Astrocyte (in vitro differentiated cells and primary cell): ENCODE measurements at regions not wholly inside any gene's neighbourhood (a gene's known extent, or its start where the extent isn't known, plus 50 kb on each side); places are given as distances from the start of the nearest gene placed in this dataset.

Experiments
- DNase-seq: peaks from one replicate; pipeline ENCODE4 v3.0.0-alpha.2; 2010; ENCODE audit warnings: low read depth
- FAIRE-seq: peaks from 2 replicates; lab custom pipeline; 2011; peaks lifted over from hg19 to GRCh38; lab: Jason Lieb, UNC
- H2AFZ ChIP-seq: 2 replicates; pipeline ENCODE4 v1.6.0; 2012; ENCODE audit warnings: low read depth, low read length, inconsistent platforms
- H3K27ac ChIP-seq: 2 replicates; pipeline ENCODE4 v1.5.1; 2011; ENCODE audit warnings: low read depth, low read length, inconsistent platforms
- H3K27me3 ChIP-seq: 2 replicates; pipeline ENCODE4 v1.6.0; 2011; ENCODE audit warnings: low read length, inconsistent platforms; ENCODE audit not compliant: insufficient read depth
- H3K36me3 ChIP-seq: 2 replicates; pipeline ENCODE4 v1.5.1; 2011; ENCODE audit warnings: low read length, inconsistent platforms; ENCODE audit not compliant: insufficient read depth
- H3K4me1 ChIP-seq: 2 replicates; pipeline ENCODE4 v1.5.1; 2011; ENCODE audit warnings: low read length, inconsistent platforms; ENCODE audit not compliant: insufficient read depth
- H3K4me2 ChIP-seq: 2 replicates; pipeline ENCODE4 v1.6.0; 2012; ENCODE audit warnings: low read length, inconsistent platforms
- H3K4me3 ChIP-seq: 2 replicates; pipeline ENCODE4 v1.5.1; 2011; ENCODE audit warnings: low read depth, mild to moderate bottlenecking, low read length, inconsistent platforms; ENCODE audit not compliant: insufficient read depth
- H3K79me2 ChIP-seq: 2 replicates; pipeline ENCODE4 v1.6.0; 2012; ENCODE audit warnings: mild to moderate bottlenecking, low read length, inconsistent platforms; ENCODE audit not compliant: insufficient read depth
- H3K9ac ChIP-seq: 2 replicates; pipeline ENCODE4 v1.6.0; 2012; ENCODE audit warnings: mild to moderate bottlenecking, low read length, inconsistent platforms
- H3K9me3 ChIP-seq: 2 replicates; pipeline ENCODE4 v1.5.1; 2012; ENCODE audit warnings: low read depth, mild to moderate bottlenecking, low read length, inconsistent platforms; ENCODE audit not compliant: insufficient read depth
- H4K20me1 ChIP-seq: 2 replicates; pipeline ENCODE4 v1.6.0; 2012; ENCODE audit warnings: low read length, inconsistent platforms; ENCODE audit not compliant: insufficient read depth
- H3K27ac Mint-ChIP-seq: one replicate; pipeline ENCODE4 v1.8.0; 2021; ENCODE audit warnings: mild to moderate bottlenecking, mixed read lengths; ENCODE audit not compliant: unreplicated experiment
- H3K27me3 Mint-ChIP-seq: one replicate; pipeline ENCODE4 v1.8.0; 2021; ENCODE audit warnings: low read depth, mixed read lengths; ENCODE audit not compliant: unreplicated experiment
- H3K36me3 Mint-ChIP-seq: one replicate; pipeline ENCODE4 v1.8.0; 2021; ENCODE audit warnings: low read depth, mixed read lengths; ENCODE audit not compliant: unreplicated experiment
- H3K4me1 Mint-ChIP-seq: one replicate; pipeline ENCODE4 v1.8.0; 2021; ENCODE audit warnings: low read depth, mixed read lengths; ENCODE audit not compliant: unreplicated experiment
- H3K4me3 Mint-ChIP-seq: one replicate; pipeline ENCODE4 v1.8.0; 2021; ENCODE audit warnings: mild to moderate bottlenecking, moderate library complexity, mixed read lengths; ENCODE audit not compliant: unreplicated experiment
- H3K9me3 Mint-ChIP-seq: one replicate; pipeline ENCODE4 v1.8.0; 2021; ENCODE audit warnings: mild to moderate bottlenecking, mixed read lengths; ENCODE audit not compliant: unreplicated experiment
- EZH2 ChIP-seq: IDR thresholded peaks from 2 replicates; pipeline ENCODE4 v1.6.1; 2012; ENCODE audit warnings: mild to moderate bottlenecking, low read length, inconsistent platforms; ENCODE audit not compliant: insufficient read depth
- TF ChIP-seq, protein P1 (sequence below): IDR thresholded peaks from 2 replicates; pipeline ENCODE4 v1.5.1; 2011; ENCODE audit warnings: low read depth, mild to moderate bottlenecking, inconsistent platforms, low read length, moderate library complexity; ENCODE audit not compliant: insufficient read depth

DNA sequence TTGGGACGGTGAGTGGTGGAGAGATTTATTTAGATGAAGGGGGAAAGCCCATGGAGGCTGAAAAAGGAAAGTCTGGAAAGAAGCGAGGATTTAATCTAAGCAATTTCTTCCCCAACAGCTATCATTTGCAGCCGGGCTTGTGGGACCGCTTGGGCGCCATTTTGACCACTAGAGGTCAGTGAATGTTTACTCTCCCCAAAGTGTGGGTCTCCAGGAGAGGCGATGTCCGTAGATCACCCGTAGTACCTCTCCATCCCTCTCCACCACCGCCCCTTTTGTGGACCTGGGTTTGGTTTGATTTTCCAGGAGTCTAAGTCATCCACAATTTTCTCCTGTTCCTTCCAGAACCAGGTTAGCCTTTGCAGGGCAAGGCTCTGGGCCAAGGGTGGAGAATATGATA is 91.2 kb upstream of the PARP11 start:
- no peak overlapping the region for H2AFZ ChIP-seq
- FAIRE-seq (no peak), DNase-seq (no peak)
- no peak overlapping the region for H3K27ac Mint-ChIP-seq
- H3K79me2 ChIP-seq, result no peaks in the 10 kb centered on the region
- no peak overlapping the region for H3K4me2 ChIP-seq
- H3K9ac ChIP-seq, result no peak overlapping the region
- H3K4me1 Mint-ChIP-seq, result peaks cover 19% of the 10 kb centered on the region
- no peaks in the 10 kb centered on the region for H3K4me1 ChIP-seq
- H3K27ac ChIP-seq, result no peak overlapping the region
- TF ChIP-seq EZH2, result no peak
- TF ChIP-seq, protein P1, sequence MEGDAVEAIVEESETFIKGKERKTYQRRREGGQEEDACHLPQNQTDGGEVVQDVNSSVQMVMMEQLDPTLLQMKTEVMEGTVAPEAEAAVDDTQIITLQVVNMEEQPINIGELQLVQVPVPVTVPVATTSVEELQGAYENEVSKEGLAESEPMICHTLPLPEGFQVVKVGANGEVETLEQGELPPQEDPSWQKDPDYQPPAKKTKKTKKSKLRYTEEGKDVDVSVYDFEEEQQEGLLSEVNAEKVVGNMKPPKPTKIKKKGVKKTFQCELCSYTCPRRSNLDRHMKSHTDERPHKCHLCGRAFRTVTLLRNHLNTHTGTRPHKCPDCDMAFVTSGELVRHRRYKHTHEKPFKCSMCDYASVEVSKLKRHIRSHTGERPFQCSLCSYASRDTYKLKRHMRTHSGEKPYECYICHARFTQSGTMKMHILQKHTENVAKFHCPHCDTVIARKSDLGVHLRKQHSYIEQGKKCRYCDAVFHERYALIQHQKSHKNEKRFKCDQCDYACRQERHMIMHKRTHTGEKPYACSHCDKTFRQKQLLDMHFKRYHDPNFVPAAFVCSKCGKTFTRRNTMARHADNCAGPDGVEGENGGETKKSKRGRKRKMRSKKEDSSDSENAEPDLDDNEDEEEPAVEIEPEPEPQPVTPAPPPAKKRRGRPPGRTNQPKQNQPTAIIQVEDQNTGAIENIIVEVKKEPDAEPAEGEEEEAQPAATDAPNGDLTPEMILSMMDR, result no peak
- H3K9me3 Mint-ChIP-seq, result no peaks in the 10 kb centered on the region
- peaks cover 7% of the 10 kb centered on the region for H3K27me3 Mint-ChIP-seq
- no peaks in the 10 kb centered on the region for H3K36me3 ChIP-seq
- no peak overlapping the region for H3K4me3 Mint-ChIP-seq
- no peaks in the 10 kb centered on the region for H3K27me3 ChIP-seq
- H3K36me3 Mint-ChIP-seq, result no peaks in the 10 kb centered on the region
- H4K20me1 ChIP-seq, result no peaks in the 10 kb centered on the region
- no peak overlapping the region for H3K4me3 ChIP-seq
- H3K9me3 ChIP-seq, result peaks cover 2% of the 10 kb centered on the region

DNA sequence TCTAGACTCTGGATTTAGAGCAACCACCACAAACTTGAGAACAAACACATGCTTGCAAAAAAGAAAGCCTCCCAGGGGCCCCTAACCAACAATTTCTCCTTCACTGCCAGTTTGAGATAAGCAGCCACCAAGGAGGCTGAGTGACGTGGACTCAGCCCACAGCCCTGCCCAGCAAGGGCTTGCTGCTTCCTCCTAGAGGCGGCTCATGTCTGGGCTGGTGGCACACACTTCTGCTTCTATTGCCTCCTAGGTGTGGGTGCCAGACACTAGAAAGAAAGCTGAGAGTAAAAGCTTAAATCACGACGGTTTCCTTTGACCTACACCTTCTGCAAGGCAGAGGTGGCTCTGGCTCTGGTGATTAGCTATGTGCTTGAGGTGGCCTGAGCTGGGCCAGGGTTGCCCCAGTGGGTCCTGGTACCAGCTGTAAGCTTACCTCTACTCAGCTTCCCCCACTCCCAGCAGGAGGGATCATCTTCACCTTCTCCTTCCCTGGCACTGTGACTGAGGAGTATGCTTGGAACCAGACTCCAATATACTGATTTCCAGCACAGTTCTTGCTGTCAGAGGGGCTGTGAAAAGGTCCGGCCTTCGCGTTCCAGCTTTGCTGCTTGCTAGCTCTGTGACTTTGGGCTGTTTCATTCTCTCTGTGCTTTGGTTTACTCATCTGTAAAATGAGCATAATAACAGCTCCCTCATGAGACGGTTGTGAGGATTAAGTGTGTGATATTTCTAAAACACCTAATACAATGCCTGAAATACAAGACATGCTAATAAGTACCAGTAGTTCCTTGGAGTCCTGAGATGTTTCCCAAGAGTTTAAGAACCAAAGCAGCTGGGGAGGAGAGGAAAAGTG is 89.7 kb upstream of the PARP11 start:
- Histone ChIP-seq H2AFZ (no peak overlapping the region), H3K27ac (no peak overlapping the region), H3K79me2 (no peaks in the 10 kb centered on the region), H3K4me2 (no peak overlapping the region), H3K4me3 (no peak overlapping the region), H3K27me3 (no peaks in the 10 kb centered on the region), H3K9ac (no peak overlapping the region), H4K20me1 (no peaks in the 10 kb centered on the region), H3K36me3 (no peaks in the 10 kb centered on the region), H3K4me1 (no peaks in the 10 kb centered on the region), H3K9me3 (peaks cover 2% of the 10 kb centered on the region)
- DNase-seq (no peak), FAIRE-seq (no peak)
- Mint-ChIP-seq H3K36me3 (no peaks in the 10 kb centered on the region), H3K27me3 (peaks cover 3% of the 10 kb centered on the region), H3K9me3 (no peaks in the 10 kb centered on the region), H3K27ac (no peak overlapping the region), H3K4me3 (no peak overlapping the region), H3K4me1 (peaks cover 19% of the 10 kb centered on the region)
- TF ChIP-seq EZH2, result no peak
- TF ChIP-seq, protein P1, result no peak

DNA sequence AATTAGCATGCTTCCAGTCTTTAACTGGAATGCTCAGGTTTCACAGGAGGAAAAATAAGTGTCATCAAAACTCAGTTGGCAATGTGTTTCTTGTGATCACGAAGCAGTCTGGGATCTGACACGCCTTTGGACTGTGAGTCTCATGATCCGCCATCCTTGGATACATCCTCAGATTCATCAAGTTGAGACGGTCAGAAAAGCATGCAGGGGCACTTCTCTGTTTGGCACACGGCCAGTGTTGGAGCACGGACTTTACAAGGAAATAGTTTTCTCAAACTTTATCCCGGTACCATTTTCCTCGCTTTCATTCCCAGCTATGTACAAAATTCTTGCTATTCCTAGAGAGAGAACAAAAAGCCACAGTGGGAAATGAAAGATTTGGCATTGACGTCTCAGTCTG is 88.4 kb upstream of the PARP11 start:
- FAIRE-seq (no peak), DNase-seq (no peak)
- H3K9ac ChIP-seq, result no peak overlapping the region

More for the DNA sequence above, 88.4 kb upstream of the PARP11 start:
- H3K36me3 Mint-ChIP-seq, result no peaks in the 10 kb centered on the region
- no peaks in the 10 kb centered on the region for H3K36me3 ChIP-seq
- H3K27ac Mint-ChIP-seq, result no peak overlapping the region
- H3K79me2 ChIP-seq, result no peaks in the 10 kb centered on the region
- no peaks in the 10 kb centered on the region for H3K27me3 ChIP-seq
- H3K4me3 Mint-ChIP-seq, result no peak overlapping the region
- H3K9me3 ChIP-seq, result peaks cover 2% of the 10 kb centered on the region
- peaks cover 3% of the 10 kb centered on the region for H3K27me3 Mint-ChIP-seq
- TF ChIP-seq, protein P1, result no peak
- no peak for TF ChIP-seq EZH2
- no peak overlapping the region for H3K4me3 ChIP-seq
- H3K27ac ChIP-seq, result no peak overlapping the region
- no peaks in the 10 kb centered on the region for H3K4me1 ChIP-seq
- peaks cover 19% of the 10 kb centered on the region for H3K4me1 Mint-ChIP-seq
- no peaks in the 10 kb centered on the region for H3K9me3 Mint-ChIP-seq
- no peaks in the 10 kb centered on the region for H4K20me1 ChIP-seq
- H3K4me2 ChIP-seq, result no peak overlapping the region
- H2AFZ ChIP-seq, result no peak overlapping the region
